ENCODE measurements at regions not wholly inside any gene's neighbourhood (a gene's known extent, or its start where the extent isn't known, plus 50 kb on each side); places are given as distances from the start of the nearest gene placed in this dataset.

- H3K4me3 ChIP-seq (ENCODE audit: low read depth, low read length): no peak overlapping the region
- no peak for TF ChIP-seq CTCF (IDR thresholded peaks at IDR 0.05; ENCODE audit: low read depth, low read length, missing control alignments)
- DNase-seq (ENCODE audit: low read depth): no peak
These were observed 306.9 kb upstream of the SLIT2 start for GRCh38 chr4:19944806-19945205.

GRCh38 chr4:19944251-19944650, 307.5 kb upstream of the SLIT2 start:
- H3K4me3 ChIP-seq (ENCODE audit: low read depth, low read length): no peak overlapping the region
- no peak for DNase-seq (ENCODE audit: low read depth)
- no peak for TF ChIP-seq CTCF (IDR thresholded peaks at IDR 0.05; ENCODE audit: low read depth, low read length, missing control alignments)

GRCh38 chr4:19941434-19941833, 310.3 kb upstream of the SLIT2 start:
- no peak for TF ChIP-seq CTCF (IDR thresholded peaks at IDR 0.05; ENCODE audit: low read depth, low read length, missing control alignments)
- H3K4me3 ChIP-seq (ENCODE audit: low read depth, low read length): no peak overlapping the region

GRCh38 chr4:19940861-19941260, 310.8 kb upstream of the SLIT2 start:
- DNase-seq (ENCODE audit: low read depth): no peak
- no peak for TF ChIP-seq CTCF (IDR thresholded peaks at IDR 0.05; ENCODE audit: low read depth, low read length, missing control alignments)
- no peak overlapping the region for H3K4me3 ChIP-seq (ENCODE audit: low read depth, low read length)

More at GRCh38 chr4:19941434-19941833, 310.3 kb upstream of the SLIT2 start:
- no peak for DNase-seq (ENCODE audit: low read depth)

- no peak overlapping the region for H3K4me3 ChIP-seq (ENCODE audit: low read depth, low read length)
- TF ChIP-seq CTCF (IDR thresholded peaks at IDR 0.05; ENCODE audit: low read depth, low read length, missing control alignments): no peak
- no peak for DNase-seq (ENCODE audit: low read depth)
These were observed 315.2 kb upstream of the SLIT2 start for GRCh38 chr4:19936476-19936875.

- DNase-seq (ENCODE audit: low read depth): no peak
- TF ChIP-seq CTCF (IDR thresholded peaks at IDR 0.05; ENCODE audit: low read depth, low read length, missing control alignments): no peak
- H3K4me3 ChIP-seq (ENCODE audit: low read depth, low read length): no peak overlapping the region
These were observed 321.0 kb upstream of the SLIT2 start for GRCh38 chr4:19930742-19931141.

- TF ChIP-seq CTCF (IDR thresholded peaks at IDR 0.05; ENCODE audit: low read depth, low read length, missing control alignments): no peak
- H3K4me3 ChIP-seq (ENCODE audit: low read depth, low read length): no peak overlapping the region
- DNase-seq (ENCODE audit: low read depth): no peak
These were observed 324.3 kb upstream of the SLIT2 start for GRCh38 chr4:19927381-19927780.

Data from GM12864 (cell line).